HG03460 (cell line): ENCODE measurements at regions not wholly inside any gene's neighbourhood (a gene's known extent, or its start where the extent isn't known, plus 50 kb on each side); places are given as distances from the start of the nearest gene placed in this dataset.
"Not testable (repeated sequence)": the region's sequence is repeated elsewhere in the genome, so short reads cannot be mapped to it uniquely, and the experiment has no call there.

ENCODE experiments used
- ATAC-seq: cut with Tn5 transposase; IDR thresholded peaks from one replicate; pipeline ENCODE4 v1.9.1; 2021; ENCODE audit not compliant: unreplicated experiment

DNA sequence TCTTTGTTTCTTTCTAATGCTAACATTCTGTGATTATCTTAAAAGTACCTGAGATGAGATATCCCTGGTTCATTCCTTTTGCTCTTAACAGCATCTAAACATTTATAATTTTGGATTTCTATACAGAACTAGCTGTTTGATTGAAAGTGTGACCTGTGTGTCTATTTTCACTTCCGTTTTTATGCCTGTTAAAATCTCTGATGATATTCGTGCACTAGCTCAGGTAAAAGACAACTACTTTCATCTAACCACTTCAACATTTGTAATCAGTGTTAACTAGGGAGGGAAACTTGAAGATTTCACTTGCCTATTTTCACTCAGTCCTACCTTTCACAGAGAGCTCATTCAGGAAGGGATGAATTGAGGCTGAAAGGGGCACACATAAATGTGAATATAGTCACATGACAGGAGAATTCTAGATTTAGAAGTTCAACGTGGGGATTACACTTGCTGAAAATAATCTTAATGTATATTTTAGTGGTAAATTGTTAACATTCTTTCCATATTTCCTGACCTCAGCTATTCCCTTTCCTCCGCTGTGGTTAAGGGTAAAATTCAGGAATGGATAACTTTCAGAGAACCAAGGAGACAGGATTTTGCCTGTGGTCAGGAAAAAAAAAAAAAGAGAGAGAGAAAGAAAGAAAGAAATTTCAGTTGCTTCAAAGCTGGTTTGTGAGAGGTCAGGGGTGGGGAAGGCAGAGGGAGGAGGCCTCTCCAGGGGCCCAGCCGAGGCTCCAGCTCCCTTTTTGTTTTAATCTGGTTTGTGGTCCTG is 159.8 kb upstream of the TSC22D2 start:
- no peak for ATAC-seq

DNA sequence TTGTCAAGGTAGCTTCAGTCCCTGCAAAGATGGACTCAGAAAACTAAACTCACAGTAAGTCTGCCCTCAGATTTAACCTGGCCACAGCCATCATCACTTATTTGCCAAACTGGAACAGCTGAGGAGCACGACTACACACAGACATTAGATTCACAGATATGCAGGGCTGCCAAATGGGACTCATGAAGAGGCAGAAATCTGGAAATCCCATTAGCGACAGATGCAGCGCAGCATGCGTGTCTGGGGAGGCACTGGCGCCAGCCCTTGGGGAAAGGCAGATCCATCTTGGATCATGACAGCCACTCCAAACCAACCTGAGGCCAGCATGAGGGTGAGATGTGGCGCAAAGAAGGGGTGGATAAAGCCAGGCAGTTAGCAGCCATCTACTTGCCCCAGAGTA is 160.7 kb upstream of the TSC22D2 start:
- ATAC-seq: no peak

DNA sequence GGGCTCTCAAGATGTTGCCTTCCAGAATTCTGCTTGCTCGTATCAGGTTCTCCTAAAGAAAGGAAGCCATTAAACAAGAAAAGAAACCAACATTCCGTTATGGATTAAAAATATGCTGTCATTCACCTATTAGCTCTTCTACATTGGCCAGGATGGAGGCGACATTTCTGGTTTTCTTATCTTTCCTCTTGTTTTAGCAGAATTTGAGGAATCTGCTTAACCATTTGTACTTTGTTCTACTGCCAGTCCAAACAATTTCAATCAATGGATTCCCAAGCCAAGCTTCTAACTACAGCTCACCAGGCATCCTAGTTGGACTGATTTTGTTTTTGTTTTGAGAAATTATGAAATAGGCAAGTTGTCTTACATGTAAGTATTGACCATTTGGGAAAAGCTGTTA is 164.6 kb upstream of the TSC22D2 start:
- no peak for ATAC-seq

DNA sequence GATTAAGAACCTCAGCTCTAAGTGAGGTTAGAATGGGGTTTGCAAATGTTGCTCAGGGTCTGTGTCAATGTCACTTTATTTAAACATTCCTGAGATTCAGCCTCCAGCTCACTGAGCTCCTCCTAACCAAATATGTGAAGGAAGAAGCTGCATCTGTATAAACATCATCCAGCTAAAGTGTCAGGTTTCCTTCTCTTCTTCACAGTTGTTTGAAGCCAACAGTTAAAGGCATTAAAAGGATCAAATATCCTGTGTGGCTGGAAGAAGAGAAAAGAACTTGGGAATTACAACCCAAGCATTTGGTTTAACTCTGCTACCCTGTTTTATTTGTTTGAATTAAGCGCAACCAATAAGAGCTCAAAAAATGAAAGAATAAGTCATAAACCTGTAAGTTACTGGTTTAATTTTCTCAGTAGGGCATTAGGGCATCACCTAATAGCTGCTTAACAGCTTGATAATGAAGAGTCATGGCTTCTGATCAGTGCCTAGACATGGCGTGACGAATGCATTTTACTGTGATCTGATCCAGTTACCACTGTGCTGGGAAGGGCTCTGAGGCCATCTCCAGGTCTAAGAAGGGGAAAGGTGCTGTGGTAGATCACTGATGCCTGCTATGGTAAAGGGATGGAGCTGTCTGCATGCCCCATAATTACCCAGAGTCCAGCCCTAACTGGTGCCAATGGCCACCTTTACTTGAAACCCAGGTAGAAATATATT is 165.7 kb upstream of the TSC22D2 start:
- ATAC-seq: no peak

DNA sequence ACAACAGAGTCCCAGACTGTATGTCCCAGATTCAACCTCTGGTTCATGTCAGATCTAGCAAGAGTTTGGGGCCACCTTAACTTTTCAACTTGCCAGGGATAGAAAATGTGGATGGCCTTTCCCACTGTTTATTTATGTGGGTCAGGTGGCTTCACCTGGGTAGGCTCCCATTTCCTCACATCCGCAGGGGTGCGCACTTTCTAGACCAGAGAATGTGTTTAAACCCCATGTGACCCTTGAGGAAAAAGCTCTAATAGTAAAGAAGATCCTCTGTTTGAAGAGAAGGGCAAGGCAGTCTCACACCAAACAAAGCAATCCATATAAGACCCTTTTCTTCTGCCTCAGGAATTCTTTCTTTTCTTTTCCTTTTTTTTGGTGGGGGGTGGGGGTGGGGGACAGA is 167.2 kb upstream of the TSC22D2 start:
- ATAC-seq: no peak

DNA sequence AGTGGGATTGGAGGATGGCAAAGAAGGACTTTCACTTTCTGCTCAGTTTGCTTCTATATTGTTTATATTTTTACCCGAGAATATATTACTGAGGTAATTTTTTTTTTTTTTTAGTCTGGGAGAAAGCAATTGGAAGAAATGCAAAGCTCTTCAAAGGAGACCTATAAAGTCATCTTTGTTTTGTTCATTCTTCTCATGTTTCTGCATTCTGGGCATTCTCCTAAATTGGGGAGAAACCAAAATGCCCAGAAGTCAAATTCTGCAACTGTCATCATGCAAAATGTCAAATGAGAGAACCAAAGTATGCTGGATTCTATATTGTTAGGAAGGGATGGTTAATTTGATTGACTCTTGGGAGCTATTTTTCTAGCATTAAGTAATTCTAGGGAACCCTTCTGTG is 168.3 kb upstream of the TSC22D2 start:
- no peak for ATAC-seq

DNA sequence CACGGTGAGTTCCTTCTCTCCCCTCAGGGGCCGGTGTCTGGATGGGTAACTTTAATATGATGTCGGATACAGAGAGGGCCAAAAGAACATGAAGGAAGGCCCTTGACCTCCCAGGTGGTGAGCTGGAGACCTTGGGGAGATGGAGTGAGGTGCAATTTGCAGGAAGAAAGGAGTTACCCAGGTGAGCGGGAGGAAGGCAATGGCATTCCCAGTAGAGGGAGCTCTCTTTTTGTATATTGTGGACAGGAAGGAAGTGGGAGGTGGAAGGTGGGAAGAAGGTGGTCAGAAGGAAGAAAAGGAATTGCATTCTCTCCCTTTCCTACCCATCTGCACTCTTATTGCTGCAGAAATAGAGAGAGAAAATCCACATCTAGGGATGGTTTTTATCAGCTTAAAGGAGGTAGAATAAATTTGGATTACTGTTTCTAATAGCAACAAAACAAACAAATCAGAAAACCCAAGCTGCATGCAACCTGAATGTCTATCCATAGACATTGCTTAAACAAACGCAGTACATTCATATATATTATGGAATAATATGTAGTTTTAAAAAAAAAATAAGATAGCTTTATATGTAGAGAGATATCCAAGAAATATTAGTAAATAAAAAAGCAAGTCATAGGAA is 169.0 kb upstream of the TSC22D2 start:
- no peak for ATAC-seq

DNA sequence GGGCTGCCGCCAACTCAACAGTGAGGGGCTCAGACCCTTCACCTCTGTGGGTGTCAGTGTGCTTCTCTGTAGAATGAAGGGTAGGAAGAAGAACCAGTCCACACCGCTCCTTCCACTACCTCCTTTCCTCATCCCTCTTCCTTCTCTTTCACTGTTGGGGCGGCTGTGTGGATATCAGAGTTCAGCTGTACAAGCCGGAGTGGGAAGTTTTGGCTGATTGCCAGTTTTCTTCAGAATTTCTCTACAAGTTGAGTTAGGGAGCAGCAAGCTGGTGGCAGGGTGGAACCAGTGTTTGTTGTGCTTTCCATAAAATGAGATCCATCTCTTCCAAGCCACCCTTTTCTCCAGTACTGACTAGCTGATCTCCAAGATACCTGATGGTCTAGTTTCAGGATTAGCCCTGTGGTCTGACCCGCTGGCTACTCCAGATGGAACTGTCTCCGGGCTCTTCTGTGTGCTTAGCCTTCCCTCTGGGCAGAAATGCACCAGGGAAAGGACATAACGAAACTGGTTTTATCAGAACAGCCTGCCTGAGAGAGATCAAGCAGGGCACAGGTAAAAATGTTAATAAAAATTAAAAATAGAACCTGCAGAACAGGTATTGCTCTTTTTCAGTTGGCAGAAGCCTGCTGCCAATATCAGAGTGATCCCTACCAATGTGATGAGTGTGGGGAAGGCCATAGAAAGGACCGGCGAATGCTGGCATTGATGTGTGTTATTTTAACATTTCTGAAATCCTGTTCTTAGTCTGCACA is 169.9 kb upstream of the TSC22D2 start:
- ATAC-seq: no peak

DNA sequence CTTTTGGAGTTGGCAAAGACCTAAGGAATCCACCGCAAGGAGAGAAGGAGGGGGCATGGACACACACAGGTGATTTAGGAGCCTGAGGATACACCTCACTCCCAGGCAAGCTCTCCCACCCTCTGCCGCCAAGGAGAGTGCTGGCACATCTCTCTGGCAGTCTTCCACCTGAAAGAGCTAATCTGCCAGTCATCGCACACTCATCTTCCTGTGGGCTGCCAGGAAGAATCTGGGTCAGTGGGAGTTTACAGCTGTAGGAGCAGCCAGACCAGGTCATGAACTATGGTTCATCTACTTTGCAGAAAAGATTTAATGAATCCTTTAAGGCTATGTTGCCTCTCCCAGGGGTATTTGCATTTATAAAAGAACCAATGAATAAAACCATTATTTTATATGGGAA is 170.6 kb upstream of the TSC22D2 start:
- no peak for ATAC-seq

DNA sequence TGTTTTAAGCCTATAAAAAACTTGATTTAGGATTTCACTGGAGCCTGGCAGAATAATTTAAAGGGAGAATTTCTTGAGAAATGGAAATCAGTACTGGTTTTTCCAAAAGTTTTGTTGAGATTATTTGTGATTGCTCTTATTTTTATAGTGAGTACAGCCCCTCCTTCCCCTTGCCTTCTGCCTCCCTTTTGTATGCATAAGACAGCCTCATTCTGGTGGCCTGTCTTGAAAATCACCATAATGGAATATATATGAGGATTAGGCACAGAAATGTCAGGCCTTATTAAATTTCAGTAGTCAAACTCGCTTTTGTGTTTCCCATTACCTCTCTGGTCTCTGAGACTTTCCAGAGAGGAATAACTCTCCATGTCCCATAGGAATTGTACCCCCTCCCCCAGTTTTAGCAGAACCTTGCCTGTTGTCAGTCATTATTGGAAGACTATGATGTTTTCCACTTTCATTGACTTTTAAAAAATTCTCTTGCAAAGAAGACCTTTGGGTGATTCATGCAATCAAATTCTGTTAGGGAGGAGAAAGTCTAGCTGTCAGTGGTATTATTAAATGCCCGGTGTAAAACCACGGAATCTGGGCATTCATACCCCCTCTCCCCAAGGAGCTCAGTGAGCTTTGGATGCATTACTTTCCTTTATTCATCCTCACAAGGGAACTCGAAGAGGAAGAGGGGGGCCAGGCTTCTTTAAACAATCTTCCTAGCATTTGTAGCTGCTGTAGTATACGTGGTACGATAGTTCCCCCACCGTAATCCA is 171.6 kb upstream of the TSC22D2 start:
- no peak for ATAC-seq

DNA sequence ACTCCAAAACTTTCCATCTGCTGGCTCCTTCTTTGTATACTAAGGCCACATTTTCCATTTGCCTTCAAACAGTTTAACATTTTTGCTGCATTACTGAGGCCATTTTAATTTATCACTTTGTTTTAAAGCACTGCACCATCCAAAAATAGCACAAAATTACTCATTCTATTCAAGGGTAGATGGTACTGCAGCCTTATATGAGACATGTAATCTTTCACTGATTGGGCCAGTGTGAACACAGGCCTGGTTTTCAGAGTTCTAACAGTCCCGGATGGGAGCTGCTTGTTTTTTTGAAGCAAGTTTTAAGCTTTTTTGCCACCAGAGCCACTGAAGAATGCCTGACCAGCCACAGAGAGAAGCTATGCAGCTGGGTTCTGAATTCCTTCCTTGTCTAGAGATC is 172.3 kb upstream of the TSC22D2 start:
- no peak for ATAC-seq

DNA sequence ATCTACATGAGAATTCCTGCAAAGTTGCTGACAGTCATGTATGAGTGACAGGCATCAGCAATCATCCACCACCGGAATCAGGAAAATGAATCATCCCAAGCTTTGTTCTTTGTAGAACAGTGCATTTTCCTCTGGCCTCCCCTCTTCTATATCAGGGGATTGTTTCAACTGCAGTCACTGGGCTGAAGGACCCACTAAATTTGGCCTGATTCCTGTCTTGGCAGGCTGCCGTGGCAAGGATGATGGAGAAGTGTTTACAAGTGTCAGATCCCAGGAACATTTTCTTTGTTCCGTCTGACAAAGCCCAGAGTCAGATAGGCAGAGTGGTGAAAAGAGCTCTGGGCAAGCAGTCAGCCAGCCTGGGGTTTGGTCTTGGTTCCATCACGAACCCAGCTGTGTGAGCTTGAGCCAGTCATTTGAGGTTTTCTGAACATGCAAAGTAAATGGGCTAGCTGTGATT is 175.1 kb upstream of the TSC22D2 start:
- ATAC-seq: no peak

DNA sequence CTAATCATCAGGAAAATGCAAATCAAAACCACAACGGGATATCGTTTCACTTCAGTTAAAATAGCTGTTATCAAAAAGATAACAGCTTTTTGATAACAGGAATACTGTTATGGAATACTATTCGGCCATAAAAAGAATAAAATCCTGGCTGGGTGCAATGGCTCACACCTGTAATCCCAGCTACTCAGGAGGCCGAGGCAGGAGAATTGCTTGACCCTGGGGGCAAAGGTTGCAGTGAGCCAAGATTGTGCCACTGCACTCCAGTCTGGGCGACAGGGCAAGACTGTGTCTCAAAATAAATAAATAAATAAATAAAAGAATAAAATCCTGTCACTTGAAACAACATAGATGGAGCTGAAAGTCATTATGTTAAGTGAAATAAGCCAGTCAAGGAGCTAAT is 178.1 kb upstream of the TSC22D2 start:
- no peak for ATAC-seq

DNA sequence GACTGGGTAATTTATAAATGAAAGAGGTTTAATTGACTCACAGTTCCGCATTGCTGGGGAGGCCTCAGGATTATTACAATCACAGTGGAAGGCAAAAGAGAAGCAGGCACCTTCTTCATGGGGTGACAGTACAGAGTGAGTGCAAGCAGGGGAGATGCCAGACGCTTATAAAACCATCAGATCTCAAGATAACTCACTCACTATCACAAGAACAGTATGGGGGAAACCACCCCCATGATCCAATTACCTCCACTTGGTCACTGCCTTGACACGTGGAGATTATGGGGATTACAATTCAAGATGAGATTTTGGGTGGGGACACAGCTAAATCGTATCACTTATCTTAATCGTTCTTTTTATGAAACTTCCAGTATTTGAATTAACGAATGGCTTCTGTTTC is 179.5 kb upstream of the TSC22D2 start:
- ATAC-seq: not testable (repeated sequence)

DNA sequence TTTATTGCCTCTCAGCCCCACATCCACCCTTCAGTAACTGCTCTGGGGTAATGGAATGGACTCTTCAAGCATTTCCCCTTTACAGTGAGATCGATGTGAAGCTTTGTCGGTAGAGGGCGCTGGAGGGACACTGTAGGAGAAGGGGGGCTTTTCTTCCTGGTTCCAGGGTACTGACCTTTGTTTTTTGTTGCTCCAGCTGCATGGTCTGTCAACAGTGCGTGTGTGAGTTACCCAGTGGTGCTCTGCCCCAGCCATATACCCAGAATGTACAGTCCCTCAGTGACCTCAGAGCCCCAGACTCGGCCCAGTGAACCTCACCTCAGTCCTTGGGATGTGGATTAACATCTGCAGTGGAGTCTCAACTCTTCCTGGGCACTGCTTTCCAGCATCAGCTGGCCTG is 180.3 kb upstream of the TSC22D2 start:
- no peak for ATAC-seq

DNA sequence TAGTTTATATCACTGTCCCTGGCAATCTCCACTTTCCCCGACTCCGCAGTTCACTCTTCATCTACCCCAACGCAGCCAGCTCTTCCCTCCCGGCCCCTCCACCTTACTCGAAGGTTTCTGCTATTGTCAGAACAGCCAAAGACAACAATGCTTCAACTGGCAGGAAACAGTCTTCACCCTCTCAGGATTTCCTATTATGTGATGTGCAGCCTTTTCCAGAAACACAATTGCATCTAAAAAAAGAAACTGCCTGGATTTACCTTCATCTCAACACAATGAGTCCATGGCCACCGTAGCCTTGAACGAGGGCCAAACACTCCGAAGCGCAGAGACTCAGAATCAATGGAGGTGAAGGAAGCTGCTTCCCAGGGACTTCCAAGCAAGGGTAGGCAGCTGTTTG is 182.1 kb upstream of the TSC22D2 start:
- ATAC-seq: no peak

DNA sequence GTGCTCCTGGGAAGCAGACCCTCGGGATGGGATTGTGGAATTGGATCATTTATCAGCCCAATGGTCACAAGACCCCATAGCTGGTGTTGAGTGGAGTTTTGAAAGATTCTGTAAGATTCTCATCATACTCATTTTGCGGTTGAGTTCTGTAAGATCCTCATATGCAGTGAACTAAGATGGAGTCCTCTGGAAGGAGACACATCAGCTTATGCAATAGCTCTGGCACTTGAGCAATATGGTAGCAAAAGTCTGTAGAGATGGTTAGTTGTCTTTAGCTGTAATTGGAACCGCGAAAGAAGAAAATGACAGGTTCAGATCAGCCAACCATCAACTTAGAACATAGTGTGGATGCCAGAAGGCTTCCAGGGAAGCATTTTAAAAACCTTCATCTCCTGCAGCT is 184.5 kb upstream of the TSC22D2 start:
- no peak for ATAC-seq

DNA sequence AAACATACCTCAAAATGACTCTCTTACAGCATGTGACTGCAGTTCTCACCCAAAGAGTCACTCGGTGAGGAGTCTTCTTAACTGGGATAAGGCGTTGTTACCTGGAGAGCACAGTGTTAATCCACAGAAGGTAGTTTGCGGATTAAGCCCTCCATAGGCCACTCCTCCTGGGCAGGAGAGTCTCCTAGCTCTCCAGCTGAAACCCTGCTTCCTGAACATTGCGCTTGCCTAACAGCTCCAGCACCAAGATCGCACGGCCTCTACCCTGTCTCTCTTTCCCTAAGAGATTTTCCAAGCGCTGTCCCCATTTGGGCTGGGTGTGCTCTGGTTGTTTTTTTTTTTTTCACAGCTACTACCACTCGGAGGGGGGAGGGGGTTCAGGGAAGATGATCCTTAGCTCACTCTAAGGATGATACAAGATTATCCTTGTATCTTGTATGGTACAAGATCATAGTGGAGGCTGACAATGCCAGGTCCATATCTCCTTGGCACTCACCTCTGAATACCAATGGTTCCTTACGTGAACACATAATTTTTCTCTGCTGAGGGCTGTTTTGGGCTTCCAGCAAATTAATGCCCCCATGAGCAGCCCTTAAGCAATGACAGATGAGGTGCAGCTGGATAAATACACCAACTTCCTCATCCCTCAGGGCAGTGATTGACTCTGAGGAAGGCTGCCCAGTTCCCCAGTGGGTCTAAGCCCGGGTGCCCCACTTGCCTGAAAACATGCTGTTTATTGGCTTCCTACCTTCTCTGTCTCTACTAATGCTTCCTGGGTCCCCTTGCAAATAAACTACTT is 185.2 kb upstream of the TSC22D2 start:
- ATAC-seq: no peak

DNA sequence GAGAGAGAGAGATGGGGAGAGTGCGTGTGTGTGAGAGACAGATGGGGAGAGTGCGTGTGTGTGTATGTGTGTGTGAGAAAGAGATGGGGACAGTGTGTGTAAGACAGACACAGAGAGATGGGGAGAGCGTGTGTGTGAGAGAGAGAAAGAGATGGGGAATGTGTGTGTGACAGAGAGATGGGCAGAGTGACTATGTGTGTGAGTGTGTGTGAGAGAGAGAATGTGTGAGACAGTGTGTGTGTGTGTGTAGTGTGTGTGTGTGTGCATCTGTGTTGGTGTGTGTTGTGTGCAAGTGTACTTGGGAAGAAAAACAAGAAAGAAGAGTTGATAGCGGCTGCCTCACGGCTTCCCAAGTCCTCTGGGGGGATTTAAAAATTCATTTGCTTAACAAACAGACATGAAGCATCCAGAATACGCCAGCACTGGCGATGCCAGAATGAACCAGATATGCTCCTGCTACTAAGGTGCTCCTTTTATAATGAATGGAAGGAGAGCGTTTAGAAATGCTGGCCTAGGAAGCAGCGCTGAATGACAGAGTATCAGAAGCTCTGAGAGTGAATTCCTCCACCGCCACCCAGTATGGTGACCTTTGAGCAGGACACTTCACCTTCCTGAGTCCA is 186.1 kb upstream of the TSC22D2 start:
- ATAC-seq: no peak
